ENCODE measurements at regions not wholly inside any gene's neighbourhood (a gene's known extent, or its start where the extent isn't known, plus 50 kb on each side); places are given as distances from the start of the nearest gene placed in this dataset.

DNA sequence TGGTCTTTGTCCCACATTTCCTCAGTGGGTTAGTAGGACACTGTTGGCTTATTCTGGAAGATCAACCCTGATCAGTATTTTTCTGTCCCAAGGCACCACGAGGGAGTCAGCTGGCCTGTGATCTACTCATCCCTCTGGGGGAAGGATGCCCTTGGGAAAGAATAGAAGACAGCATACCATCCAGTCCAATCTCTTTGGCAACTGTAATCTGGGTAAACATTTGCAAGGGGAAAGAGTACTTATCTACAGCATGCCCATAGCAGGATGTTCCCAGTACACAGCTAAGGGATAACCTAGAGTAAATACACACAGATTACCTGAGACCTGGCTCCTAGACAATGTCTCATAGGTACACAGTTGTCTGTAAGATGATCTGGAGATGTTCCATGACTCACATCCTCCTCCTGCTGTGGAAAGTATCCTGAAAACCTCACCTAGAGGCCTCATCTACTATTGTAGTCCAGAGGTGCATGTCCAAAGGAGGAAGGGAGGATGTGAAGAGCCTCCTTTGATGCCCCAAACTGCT lies 134.3 kb upstream of the VWC2 start:
- DNase-seq (ENCODE audit: low read depth), result no peak
- TF ChIP-seq, protein P1, sequence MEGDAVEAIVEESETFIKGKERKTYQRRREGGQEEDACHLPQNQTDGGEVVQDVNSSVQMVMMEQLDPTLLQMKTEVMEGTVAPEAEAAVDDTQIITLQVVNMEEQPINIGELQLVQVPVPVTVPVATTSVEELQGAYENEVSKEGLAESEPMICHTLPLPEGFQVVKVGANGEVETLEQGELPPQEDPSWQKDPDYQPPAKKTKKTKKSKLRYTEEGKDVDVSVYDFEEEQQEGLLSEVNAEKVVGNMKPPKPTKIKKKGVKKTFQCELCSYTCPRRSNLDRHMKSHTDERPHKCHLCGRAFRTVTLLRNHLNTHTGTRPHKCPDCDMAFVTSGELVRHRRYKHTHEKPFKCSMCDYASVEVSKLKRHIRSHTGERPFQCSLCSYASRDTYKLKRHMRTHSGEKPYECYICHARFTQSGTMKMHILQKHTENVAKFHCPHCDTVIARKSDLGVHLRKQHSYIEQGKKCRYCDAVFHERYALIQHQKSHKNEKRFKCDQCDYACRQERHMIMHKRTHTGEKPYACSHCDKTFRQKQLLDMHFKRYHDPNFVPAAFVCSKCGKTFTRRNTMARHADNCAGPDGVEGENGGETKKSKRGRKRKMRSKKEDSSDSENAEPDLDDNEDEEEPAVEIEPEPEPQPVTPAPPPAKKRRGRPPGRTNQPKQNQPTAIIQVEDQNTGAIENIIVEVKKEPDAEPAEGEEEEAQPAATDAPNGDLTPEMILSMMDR (conservative IDR thresholded peaks at IDR 0.05; ENCODE audit: control insufficient read depth, insufficient read depth, low read depth, low read length), result no peak
- H3K4me3 ChIP-seq (ENCODE audit: control insufficient read depth, low read depth, low read length), result no peak overlapping the region

- no peak for DNase-seq (ENCODE audit: low read depth)
- TF ChIP-seq, protein P1 (conservative IDR thresholded peaks at IDR 0.05; ENCODE audit: control insufficient read depth, insufficient read depth, low read depth, low read length), result no peak
- H3K4me3 ChIP-seq (ENCODE audit: control insufficient read depth, low read depth, low read length), result no peak overlapping the region
Observed at GRCh38 chr7:49639808-49640207, 133.6 kb upstream of the VWC2 start.

DNA sequence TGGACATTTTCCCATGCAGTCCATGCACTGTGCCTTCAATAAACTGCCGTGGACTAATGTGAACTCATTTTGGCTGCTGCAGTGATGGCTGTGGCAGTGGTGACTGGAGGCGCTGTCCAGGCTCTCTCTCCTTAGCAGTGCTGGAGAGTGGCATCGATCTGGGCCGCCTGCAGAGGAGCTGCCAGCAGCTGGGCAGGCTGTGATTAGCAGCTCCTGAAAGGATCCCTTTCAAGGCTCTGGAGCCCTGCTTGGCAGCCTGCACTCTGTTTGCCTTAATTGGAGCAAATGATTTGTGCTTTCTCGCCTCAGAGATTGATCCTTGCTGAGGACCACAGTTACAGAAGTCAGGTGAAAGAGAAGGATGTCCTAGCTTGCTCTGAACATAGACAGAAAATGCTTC lies 130.1 kb upstream of the VWC2 start:
- TF ChIP-seq, protein P1 (conservative IDR thresholded peaks at IDR 0.05; ENCODE audit: control insufficient read depth, insufficient read depth, low read depth, low read length), result no peak
- no peak overlapping the region for H3K4me3 ChIP-seq (ENCODE audit: control insufficient read depth, low read depth, low read length)
- no peak for DNase-seq (ENCODE audit: low read depth)

- DNase-seq (ENCODE audit: low read depth), result no peak
- TF ChIP-seq, protein P1 (conservative IDR thresholded peaks at IDR 0.05; ENCODE audit: control insufficient read depth, insufficient read depth, low read depth, low read length), result no peak
Observed at GRCh38 chr7:49643736-49644135, 129.7 kb upstream of the VWC2 start.

DNA sequence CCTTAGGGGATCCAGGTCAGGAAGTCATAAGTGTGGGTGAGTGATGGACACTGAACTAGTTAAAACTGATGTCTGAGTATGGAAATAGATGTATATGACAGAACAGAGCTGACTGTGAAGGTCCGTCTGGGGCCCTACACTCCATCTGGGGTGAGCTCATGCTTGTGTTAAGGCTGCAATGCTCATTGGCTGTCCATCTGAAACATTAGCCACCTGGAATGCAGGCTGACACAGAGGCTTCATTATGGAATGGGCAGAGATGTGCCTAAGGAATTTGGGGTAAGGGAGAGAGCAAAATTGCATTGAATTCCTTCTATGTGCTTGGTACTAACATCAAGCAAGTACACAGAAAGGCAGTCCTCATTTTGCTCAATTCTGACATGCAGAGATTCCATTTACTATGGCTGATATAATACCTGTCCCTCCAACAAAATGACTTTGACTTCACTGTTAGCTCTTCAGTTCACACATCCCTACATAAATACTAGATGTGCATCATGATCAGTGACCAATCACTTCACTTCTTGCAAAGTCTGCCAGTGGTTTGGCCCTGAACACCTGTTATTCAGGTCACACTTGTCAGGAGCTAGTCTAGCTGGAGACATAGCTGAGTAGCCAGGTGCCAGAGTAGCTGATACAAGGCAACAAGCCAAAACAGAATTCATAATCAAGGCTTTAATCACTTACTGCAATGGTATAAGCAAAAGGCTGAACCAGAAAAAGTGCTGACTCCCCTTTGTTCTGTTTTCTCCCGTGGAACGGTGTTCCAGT lies 128.9 kb upstream of the VWC2 start:
- TF ChIP-seq, protein P1 (conservative IDR thresholded peaks at IDR 0.05; ENCODE audit: control insufficient read depth, insufficient read depth, low read depth, low read length), result no peak
- DNase-seq (ENCODE audit: low read depth), result no peak
- H3K4me3 ChIP-seq (ENCODE audit: control insufficient read depth, low read depth, low read length), result no peak overlapping the region

More at GRCh38 chr7:49643736-49644135, 129.7 kb upstream of the VWC2 start:
- H3K4me3 ChIP-seq (ENCODE audit: control insufficient read depth, low read depth, low read length), result no peak overlapping the region

- no peak overlapping the region for H3K4me3 ChIP-seq (ENCODE audit: control insufficient read depth, low read depth, low read length)
- TF ChIP-seq, protein P1 (conservative IDR thresholded peaks at IDR 0.05; ENCODE audit: control insufficient read depth, insufficient read depth, low read depth, low read length), result no peak
- no peak for DNase-seq (ENCODE audit: low read depth)
Observed at GRCh38 chr7:49645296-49645695, 128.1 kb upstream of the VWC2 start.

Measured in fibroblast of mammary gland (primary cell).